GM19452 (cell line): ENCODE measurements at regions not wholly inside any gene's neighbourhood (a gene's known extent, or its start where the extent isn't known, plus 50 kb on each side); places are given as distances from the start of the nearest gene placed in this dataset.
"Not testable (repeated sequence)": the region's sequence is repeated elsewhere in the genome, so short reads cannot be mapped to it uniquely, and the experiment has no call there.

Experiments used
- ATAC-seq: cut with Tn5 transposase; IDR thresholded peaks from one replicate; pipeline ENCODE4 v1.9.1; 2021; ENCODE audit not compliant: unreplicated experiment

DNA sequence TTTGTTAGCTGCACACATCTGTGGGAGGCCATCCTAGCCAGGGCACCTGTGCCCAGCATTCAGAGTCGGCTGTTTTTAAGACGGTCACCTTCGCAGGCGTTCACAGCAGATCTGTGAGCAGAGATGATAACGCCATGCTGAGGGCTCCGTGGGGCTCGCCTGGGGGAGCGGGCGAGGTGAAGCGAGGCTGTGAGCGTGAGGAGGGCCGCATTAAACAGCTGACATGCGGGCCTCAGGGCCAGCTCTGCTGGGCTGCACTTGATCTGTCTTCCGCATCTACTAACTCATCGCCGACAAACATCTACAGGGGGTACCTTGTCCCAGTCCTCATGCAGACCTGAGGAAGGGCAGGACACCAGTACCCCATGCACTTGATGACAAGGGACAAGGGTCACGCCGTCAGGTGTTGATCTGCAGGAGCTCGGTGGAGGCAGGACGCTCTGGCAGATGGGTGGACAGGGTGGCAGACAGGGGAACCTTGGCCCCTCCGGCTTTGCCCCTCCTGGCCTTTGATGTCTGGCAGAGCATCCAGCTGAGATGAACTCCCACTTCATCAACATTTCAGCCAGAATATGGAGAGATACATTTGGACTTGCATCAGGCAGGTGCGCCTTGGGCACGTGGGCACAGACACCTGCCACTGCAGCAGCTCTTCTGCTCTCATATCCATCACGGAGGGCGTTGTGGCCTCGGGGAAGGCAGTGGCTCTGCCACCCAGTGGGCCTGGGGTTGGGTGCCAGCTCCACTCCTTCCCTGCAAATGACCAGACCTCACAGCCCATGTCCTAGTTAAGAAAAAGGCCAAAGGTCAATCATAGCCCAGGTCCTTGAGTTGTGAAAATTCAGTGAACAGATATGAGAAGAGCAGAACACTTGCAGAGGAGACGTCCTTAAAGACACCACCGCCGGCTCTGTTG lies 822.9 kb downstream of the BRD1 start:
- no peak for ATAC-seq

DNA sequence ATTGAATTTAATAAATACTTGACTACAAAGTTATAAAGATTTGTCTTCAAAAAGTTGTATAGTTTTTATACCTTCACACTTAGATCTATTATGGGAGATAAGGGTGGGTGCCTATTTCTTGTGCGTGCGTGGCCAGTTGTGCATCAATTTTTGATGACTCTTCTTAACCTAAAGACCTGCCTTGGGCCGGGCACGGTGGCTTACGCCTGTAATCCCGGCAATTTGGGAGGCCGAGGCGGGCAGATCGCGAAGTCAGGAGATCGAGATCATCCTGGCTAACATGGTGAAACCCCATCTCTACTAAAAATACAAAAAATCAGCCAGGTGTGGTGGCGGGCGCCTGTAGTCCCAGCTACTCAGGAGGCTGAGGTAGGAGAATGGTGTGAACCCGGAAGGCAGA lies 830.1 kb downstream of the BRD1 start:
- not testable (repeated sequence) for ATAC-seq

DNA sequence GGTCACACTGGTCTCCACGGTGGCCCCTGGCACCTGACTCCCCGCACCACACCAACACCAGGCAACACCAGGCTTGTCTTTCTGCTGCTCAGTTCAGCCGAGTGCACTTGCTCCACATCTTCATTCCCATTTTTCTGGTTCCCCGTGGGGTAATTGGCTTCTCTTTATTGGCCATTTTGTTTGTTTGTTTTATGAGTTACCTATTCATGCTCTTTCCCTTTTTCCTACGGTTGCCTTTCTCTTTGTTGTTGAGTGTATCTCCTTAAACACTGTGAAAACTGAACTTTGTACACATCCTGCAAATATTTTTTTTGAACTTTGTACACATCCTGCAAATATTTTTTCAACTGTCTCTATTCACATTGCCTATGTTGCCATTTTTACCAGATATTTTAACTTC lies 834.0 kb downstream of the BRD1 start:
- ATAC-seq, result no peak

DNA sequence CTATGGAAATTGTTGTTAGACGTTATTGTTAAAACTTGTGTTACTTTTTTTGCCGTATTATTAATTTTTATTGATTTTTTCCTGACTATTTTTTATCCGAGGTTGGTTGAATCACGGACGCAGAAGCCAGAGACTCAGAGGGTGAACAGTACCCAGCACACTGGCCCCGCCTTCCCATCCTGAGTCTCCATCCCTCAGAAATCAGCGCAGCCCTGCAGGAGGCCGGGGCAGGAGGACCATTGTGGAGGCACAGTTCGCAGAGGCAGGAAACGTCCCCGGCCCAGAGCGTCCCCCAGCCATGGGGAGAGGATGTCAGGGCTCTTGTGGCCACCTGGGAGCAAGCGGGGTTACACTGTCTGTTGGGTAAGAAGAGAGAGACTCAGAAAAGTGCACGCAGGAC lies 843.0 kb downstream of the BRD1 start:
- no peak for ATAC-seq

DNA sequence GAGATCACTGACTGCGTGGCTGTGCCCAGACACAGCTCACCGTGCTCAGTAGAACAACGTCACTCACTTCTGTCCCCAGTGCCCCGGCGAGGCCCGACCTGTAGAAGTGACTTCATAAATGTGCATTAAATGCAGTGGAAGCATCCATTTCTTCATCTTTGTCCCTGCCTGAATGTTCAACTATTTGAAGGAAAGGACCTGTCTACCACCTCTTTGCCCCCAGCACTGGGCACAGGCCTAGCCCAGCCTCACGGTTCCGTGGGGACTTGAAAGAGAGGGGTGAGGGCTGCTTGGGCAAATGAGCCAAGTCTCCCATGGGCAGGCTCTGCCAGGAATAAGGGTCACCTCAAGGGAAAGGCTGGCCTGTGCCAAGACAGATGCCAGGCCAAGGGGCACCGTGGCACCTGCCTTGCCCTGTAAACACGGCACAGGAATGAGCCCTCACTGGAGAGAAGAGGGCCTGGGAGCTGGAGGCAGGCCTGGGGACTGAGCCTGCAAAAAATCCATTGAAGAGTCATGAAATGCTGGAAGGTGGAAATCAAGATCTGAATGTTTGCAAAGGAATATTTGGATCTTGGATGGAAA lies 845.3 kb downstream of the BRD1 start:
- ATAC-seq, result no peak

DNA sequence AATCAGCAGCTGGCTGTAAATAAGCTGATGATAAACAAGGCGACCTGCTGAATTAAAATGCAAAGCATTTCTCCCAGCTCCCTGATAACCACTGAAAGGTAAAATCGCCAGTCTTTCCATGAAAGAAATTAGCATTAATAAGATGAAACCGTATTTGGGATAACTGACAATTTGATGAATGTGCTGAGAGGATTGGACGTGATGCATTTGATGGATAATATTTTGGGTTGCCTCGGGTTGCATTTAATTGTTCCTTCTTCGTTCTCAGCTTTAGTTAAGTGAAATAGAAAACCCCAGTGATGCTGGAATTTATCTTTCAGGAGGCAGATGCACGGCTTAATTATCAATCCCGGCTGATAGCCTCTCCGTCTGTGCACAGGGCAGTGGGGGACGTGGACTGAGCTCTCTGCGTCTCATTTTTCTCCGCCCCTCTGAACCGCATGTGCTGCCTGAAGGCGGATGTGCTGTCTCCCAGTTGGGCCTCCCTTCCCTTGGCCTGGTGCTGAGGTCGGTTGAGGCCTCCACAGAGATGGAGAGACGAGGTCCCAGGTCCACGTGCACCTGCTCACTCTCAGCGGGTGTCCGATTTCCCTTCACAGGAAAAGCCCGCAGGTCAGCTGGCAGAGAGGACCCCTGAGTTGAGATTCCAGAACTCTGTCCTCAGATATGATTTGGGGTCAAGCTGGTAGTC lies 846.2 kb downstream of the BRD1 start:
- ATAC-seq, result no peak

DNA sequence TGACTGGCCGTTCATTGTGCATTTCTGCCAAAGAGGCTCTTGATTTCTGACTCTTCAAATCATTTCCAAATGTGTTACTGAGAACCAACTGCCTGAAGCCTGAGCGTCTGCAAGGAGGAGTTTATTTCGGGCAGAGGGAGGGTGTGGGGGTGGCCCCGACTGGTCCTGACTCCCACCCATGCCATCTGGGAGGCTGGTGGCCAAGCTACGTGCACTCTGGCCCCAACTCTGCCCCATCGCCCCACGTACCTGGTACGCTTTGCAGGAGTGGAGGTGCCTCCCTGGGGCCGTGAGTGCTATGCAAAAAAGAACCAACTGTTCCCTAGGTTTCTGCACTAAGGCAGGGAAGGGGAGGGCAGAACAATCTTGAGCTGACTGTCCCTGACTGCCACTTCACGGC lies 846.8 kb downstream of the BRD1 start:
- no peak for ATAC-seq

DNA sequence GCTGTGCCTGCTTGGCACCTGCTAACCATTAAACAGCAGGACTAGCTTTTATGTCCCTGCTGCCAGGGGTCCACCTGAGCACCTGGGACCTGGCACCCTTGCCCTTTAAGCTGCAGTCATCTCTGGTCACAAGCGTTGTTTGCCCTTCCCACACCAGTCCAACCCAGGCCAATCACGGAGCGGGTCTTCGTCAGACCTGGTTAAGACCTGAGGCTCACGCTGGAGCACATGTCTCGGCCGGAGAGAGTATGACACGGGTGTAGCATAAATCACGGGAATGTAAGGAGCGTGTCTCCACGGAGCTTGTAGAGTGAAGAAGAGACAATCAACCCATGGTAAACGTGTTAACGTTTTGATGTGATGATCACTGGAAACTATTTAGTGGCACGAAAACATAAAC lies 847.3 kb downstream of the BRD1 start:
- ATAC-seq, result no peak

DNA sequence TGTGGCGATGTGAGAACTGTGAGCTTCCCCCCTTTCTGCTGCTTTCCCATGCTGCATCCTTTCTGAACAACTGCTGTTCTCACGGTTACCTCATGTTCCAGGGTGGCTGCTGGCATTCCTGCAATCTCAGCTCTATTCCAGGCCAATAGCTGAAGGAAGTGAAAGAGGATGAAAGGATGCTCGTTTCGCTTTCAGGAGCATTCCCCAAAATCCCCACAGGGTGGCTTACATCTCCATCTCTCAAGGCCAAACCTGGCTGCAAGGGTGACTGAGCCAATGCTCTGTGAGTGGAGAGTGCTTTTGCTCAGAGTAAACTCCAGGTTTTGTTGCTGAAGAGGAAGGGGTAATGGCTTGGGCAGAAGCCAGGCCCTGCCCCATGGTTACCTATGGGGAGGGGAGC lies 848.2 kb downstream of the BRD1 start:
- ATAC-seq, result no peak

DNA sequence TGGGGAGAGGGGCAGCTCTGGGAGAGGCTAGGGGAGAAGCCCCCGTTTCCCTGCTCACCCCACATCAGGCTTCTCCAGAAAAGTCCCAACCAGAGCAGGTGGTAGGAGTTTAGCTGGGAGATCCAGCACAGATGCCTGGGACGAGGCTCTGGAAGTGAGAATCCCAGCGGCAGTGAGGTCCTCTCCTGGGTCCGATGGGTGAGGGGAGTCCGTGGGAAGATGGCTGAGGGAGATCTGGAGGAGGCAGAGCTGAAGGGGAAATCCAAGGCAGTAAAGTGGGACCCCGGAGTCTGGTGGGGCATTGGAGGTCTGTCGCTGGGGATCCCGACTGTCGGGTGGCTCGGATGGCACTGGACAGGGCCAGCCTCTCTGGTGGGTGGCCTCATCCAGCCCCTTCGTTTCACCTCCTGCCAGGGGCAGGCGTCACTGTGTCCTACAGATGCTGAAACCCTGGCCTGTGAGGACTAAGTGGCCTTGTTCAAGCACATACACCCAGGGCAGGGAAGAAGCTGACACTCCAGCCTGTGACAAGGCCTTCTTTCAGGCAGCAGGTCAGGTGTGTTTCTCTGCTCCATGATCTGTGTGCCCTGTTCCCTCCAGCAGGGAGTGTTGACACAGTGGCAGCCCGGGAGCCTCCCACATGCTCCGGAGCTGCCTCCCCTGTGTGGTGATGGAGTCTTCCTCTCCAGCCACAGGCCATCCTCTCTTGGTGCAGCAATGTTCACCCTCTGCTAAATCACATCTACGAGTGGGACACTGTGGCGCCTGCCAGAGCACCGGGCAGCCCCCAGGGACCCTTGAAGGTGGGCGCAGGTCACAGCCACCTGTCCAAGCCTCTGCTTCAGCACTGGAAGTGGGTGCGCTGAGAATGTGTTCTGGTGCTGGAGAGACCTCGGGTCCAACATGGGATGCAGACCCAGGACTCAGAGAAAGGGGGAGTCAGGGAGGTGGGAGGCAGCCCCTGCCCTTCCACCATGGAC lies 850.8 kb downstream of the BRD1 start:
- ATAC-seq, result no peak

DNA sequence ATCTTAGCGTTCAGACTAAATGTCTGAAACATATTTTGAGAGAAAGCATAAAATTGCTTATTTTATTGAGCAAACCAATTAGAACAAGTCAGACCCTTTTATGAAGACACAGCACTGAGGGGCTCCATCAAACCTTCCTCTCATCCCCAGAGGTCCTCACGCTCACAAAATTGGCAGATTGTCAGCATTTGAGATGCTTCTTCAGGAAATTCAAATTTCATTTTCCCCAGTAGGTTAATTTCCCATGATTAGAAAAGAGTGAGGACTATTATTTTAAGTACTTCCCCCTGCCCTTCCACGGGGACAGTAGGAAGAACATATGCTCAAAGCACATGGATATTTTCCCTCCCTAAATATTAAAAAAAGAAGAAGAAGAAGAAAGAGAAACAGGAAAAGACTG lies 851.8 kb downstream of the BRD1 start:
- ATAC-seq, result no peak

DNA sequence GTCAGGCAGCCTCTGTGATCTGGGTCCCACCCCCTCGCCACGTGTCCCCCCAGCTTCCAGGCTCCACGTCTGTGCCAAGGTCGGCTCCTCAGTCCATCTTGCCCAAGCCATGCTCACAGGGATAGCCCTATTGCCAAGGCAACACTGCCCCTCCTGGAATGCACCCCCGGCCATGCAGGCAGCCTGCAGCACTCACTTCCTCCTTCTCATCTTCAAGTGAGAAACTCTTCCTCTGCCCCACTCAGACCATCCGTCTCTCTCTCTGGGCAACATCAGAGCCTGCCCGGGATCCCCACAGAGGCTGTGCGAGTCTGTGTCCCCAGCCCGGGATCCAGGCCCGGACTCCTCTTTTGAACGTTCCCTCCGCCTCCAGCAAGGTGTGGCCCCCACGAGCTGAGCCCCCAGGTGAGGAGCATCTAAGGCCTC lies 852.3 kb downstream of the BRD1 start:
- ATAC-seq, result no peak

DNA sequence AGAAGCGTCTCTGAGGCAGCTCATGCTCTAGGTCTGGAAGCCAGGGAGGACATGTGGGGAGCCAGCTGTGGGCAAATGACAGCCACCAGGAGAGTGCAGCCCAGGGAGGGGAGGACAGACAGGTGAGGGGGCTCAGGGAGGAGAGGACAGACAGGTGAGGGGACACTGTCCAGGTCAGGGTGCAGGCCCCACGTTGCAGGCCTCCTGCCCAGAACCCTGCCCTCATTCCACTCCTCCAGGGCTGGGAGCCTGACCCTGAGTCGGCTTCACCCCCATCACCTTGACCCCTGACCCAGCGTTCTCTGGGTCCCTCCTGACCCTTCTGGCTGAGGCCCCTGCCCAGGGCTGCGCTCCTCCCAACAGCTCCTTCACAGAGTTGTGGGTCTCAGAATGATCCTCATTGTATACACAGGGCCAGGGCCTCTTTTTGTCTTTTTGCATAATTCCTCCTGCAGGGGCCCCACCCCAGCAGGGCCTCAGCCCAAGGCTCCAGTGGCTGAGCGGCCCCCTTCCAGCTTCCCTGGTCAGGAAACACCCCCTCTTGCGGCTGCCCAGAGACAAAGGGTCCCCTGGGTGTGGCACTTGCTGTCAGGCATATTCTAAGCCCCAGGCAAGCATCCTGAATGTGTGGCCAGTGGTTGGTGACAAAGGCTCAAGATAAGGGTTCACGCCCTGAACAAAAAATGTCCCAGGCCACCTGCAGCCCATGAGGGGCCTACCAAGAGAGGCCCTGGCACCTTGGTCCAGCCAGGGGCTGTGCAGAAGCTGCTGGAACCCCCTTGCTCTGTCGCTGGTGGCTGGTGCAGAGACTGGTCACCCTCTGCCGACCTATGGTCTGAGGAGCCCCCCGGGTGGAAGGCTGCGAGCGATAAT lies 853.0 kb downstream of the BRD1 start:
- no peak for ATAC-seq

DNA sequence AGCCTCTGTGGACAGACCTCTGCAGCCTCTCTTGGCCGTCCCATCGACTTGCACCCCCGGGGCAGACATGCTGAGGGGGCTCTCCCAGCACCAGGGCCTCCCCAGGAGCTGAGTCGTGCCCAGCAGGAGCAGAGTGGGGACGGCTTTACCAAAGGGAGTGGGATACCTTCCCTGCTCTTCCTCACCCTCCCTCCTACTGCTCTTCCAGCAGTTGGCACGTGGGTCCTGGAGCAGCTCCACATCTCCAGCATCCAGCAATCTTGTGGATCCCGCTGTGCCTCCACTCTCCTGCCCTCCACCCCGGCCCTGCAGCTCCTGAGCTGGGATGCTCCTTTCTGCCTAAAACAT lies 854.0 kb downstream of the BRD1 start:
- ATAC-seq, result no peak

DNA sequence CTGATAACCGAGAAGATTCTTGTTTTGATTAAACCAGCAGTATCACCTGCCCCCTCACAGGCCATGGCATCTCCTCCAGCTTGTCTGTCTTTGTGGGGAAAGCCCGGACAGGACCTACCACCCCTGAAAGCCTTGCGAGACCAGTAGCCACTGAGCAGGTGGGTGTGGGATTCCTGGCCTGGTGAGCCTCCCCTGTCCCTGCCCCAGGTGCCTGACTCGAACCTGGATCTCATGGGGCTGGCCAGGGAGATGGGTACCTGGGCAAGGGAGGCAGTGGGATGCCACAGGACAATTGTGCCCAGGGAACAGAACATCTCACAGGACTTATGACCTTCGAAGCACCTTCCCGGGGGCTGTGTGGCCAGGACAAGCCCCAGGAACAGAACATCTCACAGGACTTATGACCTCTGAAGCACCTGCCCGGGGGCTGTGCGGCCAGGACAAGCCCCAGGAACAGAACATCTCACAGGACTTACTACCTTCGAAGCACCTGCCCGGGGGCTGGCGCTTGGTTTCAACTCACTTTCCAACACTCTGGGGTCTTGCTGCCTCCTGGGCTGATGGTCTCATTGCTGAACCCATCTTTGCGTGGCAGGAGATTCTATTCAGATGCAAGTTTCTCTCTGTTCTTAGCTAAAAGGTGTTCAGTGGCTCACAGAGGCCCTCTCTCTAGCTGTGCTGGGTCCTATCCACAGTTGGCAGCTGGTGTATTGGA lies 854.5 kb downstream of the BRD1 start:
- no peak for ATAC-seq

DNA sequence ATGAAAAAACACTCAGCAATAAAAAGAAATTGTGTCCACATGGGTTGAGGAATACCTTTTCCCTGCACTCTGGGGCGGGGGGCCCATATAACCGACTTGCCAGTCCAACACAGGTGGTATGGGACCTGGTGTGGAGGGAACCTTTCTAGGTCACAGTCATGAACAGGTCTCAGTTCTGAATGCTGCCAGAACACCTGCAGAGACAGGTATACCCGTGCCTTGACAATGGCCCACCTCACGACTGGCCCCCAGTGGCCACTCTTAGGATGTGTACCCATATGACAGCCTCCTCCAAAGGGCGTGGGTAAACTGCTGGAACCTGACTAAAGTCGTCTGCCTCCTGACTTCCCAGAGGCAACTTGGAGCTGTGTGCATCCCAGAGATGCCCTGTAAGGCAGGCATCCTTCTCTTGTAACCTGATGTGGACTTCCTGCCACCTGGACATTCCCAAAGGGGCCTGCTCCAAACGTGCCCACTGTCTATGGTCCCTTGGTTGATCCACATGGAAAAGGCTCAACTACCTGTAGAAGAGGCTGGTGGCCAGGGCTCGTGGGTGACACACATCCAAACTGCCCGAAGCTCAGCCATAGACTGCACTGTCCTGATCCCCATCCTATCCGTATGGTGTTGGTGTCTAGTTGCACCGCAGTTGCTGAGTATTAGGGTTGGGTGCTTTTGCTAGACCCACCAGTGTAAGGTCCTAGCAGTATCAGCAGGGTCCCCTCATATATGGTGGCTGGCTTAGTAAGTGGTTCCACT lies 859.3 kb downstream of the BRD1 start:
- no peak for ATAC-seq

DNA sequence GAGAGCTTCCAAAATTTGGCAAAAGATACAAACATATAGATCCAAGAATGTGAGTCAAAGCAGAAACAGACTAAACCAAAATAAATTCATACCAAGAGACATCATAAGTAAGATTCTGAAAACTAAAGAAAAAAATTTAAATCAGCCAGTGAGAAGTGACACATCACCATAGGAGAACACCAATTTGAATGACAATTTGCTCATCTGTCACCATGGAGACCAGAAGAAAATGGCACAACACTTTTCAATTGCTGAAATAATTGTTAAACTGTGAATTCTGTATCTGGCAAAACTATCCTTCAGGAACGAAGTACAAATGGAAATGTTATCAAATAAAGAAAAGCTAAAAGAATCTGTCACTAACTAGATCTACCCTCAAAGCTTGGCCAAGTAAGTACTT lies 864.3 kb downstream of the BRD1 start:
- no peak for ATAC-seq

DNA sequence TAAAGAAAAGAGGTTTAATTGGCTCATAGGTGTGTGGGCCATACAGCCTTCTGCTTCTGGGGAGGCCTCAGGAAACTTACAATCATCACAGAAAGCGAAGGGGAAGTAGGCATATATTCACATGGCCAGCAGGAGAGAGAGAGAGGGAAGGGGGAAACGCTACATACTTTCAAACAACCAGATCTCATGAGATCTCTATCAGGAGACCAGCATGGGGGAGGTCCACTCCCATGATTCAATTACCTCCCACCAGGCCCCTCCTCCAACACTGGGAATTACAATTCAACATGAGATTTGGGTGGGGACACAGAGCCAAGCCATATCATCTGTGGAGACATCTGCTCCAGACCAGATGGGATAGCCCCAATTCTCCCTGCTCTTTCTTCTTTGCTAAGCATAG lies 866.0 kb downstream of the BRD1 start:
- no peak for ATAC-seq
